ENCODE measurements at regions not wholly inside any gene's neighbourhood (a gene's known extent, or its start where the extent isn't known, plus 50 kb on each side); places are given as distances from the start of the nearest gene placed in this dataset.

- no peak for TF ChIP-seq CTCF (IDR thresholded peaks at IDR 0.05; ENCODE audit: insufficient read depth, low read length)
- no peak for TF ChIP-seq POLR2AphosphoS5 (IDR thresholded peaks at IDR 0.05; ENCODE audit: low read depth)
- TF ChIP-seq GABPA (IDR thresholded peaks at IDR 0.05; ENCODE audit: low read depth), result no peak
Observed at GRCh38 chr19:28609944-28610343, 603.0 kb downstream of the UQCRFS1 start.
